ENCODE measurements at regions not wholly inside any gene's neighbourhood (a gene's known extent, or its start where the extent isn't known, plus 50 kb on each side); places are given as distances from the start of the nearest gene placed in this dataset.

- TF ChIP-seq SP1 (IDR thresholded peaks at IDR 0.05; ENCODE audit: low read depth, low read length) (no peak), EP300 (IDR thresholded peaks at IDR 0.05; ENCODE audit: borderline replicate concordance in 1 of 2, control insufficient read depth in 1 of 2, low read depth in 2 of 2, low read length in 2 of 2) (no peak), BMI1 (IDR thresholded peaks at IDR 0.05; ENCODE audit: borderline replicate concordance) (no peak), FOS (IDR thresholded peaks at IDR 0.05; ENCODE audit: borderline replicate concordance, extremely low read depth, insufficient read length) (no peak), TAF1 (IDR thresholded peaks at IDR 0.05; ENCODE audit: borderline replicate concordance, low read depth, low read length) (no peak), TCF3 (IDR thresholded peaks at IDR 0.05; ENCODE audit: borderline replicate concordance, insufficient read depth, low read depth, low read length) (no peak), ZNF274 (IDR thresholded peaks at IDR 0.05; ENCODE audit: insufficient read depth, insufficient read length) (no peak), SRF (IDR thresholded peaks at IDR 0.05; ENCODE audit: low read depth in 2 of 2, low read length in 2 of 2) (no peak)
- TF ChIP-seq, protein P1, sequence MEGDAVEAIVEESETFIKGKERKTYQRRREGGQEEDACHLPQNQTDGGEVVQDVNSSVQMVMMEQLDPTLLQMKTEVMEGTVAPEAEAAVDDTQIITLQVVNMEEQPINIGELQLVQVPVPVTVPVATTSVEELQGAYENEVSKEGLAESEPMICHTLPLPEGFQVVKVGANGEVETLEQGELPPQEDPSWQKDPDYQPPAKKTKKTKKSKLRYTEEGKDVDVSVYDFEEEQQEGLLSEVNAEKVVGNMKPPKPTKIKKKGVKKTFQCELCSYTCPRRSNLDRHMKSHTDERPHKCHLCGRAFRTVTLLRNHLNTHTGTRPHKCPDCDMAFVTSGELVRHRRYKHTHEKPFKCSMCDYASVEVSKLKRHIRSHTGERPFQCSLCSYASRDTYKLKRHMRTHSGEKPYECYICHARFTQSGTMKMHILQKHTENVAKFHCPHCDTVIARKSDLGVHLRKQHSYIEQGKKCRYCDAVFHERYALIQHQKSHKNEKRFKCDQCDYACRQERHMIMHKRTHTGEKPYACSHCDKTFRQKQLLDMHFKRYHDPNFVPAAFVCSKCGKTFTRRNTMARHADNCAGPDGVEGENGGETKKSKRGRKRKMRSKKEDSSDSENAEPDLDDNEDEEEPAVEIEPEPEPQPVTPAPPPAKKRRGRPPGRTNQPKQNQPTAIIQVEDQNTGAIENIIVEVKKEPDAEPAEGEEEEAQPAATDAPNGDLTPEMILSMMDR (IDR thresholded peaks at IDR 0.05 in 2 of 3, conservative IDR thresholded peaks at IDR 0.05 in 1 of 3; ENCODE audit: control insufficient read depth in 2 of 3, extremely low read depth in 1 of 3, insufficient read depth in 1 of 3, low read depth in 3 of 3, low read length in 3 of 3) = no peak
- TF ChIP-seq, protein P2, sequence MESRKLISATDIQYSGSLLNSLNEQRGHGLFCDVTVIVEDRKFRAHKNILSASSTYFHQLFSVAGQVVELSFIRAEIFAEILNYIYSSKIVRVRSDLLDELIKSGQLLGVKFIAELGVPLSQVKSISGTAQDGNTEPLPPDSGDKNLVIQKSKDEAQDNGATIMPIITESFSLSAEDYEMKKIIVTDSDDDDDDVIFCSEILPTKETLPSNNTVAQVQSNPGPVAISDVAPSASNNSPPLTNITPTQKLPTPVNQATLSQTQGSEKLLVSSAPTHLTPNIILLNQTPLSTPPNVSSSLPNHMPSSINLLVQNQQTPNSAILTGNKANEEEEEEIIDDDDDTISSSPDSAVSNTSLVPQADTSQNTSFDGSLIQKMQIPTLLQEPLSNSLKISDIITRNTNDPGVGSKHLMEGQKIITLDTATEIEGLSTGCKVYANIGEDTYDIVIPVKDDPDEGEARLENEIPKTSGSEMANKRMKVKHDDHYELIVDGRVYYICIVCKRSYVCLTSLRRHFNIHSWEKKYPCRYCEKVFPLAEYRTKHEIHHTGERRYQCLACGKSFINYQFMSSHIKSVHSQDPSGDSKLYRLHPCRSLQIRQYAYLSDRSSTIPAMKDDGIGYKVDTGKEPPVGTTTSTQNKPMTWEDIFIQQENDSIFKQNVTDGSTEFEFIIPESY (IDR thresholded peaks at IDR 0.05) = no peak
These were observed 233.4 kb downstream of the B3GLCT start for GRCh38 chr13:31433207-31433606.

All from GM12878 (cell line).